GM12872 (cell line): ENCODE measurements at regions not wholly inside any gene's neighbourhood (a gene's known extent, or its start where the extent isn't known, plus 50 kb on each side); places are given as distances from the start of the nearest gene placed in this dataset.

Source experiments
- TF ChIP-seq, protein P1 (sequence below): IDR thresholded peaks from 3 replicates; pipeline ENCODE4 v1.5.1; 2011; ENCODE audit warnings: low read depth, mild to moderate bottlenecking, low read length, moderate library complexity; ENCODE audit not compliant: insufficient read depth

GRCh38 chr12:127621366-127621765, 645.6 kb upstream of the TMEM132C start:
- TF ChIP-seq, protein P1, sequence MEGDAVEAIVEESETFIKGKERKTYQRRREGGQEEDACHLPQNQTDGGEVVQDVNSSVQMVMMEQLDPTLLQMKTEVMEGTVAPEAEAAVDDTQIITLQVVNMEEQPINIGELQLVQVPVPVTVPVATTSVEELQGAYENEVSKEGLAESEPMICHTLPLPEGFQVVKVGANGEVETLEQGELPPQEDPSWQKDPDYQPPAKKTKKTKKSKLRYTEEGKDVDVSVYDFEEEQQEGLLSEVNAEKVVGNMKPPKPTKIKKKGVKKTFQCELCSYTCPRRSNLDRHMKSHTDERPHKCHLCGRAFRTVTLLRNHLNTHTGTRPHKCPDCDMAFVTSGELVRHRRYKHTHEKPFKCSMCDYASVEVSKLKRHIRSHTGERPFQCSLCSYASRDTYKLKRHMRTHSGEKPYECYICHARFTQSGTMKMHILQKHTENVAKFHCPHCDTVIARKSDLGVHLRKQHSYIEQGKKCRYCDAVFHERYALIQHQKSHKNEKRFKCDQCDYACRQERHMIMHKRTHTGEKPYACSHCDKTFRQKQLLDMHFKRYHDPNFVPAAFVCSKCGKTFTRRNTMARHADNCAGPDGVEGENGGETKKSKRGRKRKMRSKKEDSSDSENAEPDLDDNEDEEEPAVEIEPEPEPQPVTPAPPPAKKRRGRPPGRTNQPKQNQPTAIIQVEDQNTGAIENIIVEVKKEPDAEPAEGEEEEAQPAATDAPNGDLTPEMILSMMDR, result no peak

DNA sequence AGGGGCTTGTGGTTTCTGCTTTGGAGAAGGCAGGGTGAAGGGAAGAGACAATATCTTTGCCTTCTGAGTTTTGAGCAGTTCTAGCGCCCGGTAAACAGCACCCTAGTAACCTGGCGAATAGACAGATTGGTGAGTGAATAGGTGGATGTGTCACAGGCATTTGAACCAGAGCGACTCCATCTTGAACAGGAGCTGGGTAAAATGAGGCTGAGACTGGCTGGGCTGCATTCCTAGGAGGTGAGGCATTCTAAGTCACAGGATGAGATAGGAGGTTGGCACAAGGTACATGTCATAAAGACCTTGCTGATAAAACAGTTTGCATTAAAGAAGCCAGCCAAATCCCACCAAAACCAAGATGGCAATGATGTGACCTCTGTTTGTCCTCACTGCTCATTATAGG, 643.6 kb upstream of the TMEM132C start:
- TF ChIP-seq, protein P1, result no peak

- TF ChIP-seq, protein P1, result no peak
Observed at GRCh38 chr12:127625176-127625771, 641.7 kb upstream of the TMEM132C start.

- TF ChIP-seq, protein P1, result no peak
Observed at GRCh38 chr12:127628645-127629044, 638.3 kb upstream of the TMEM132C start.

GRCh38 chr12:127629066-127629820, 637.7 kb upstream of the TMEM132C start:
- TF ChIP-seq, protein P1, result no peak

DNA sequence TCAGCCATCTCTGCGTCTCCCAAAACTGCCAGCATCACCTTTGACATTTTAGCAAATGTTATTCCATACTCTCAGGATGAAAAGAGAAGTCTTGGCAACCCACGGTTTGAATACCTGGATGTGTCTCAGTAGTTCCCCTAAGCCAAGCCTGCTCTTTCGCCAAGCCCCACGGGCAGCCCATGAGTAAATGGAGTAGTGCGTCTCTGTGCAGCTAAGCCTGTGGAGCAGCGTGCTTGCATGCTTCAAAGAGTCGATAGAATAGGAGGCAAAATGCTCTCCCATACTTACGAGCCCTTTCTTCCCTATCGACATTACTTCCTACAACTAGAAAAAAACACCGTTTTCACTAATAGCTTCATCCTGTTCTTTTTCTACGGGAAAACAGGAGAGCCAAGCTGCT, 634.5 kb upstream of the TMEM132C start:
- TF ChIP-seq, protein P1, result no peak

DNA sequence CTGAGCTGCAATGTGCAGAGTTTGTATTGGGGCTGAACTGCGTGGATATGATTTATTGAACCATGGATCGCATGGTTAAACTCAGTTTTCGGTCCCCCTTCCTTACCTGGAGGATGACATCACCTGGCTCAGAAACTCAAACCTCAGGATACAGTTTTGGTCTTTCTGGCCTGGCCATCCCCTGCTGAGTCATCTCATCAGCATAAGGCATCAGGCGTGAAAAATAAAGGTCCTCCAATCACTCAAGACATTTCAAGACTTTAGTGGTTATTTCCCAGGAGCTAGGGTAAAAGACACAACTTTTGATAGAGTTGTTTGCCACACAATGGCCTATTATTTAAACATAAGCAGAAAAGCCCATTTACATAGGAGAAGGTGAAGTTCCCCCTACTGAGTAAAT, 631.1 kb upstream of the TMEM132C start:
- TF ChIP-seq, protein P1, result no peak
